Psoas muscle (tissue), 7 donors: ENCODE measurements at regions not wholly inside any gene's neighbourhood (a gene's known extent, or its start where the extent isn't known, plus 50 kb on each side); places are given as distances from the start of the nearest gene placed in this dataset.

Experiments used
- ATAC-seq, 4 donors: fragments of 200-7000 bp; cut with Tn5 transposase; one replicate each; pipeline ENCODE4 v1.9.1; 2020; ENCODE audit warnings: moderate library complexity in 3 of 4, mild to moderate bottlenecking in 2 of 4
- DNase-seq, 2 donors: peaks; one replicate each; pipeline ENCODE4 v3.0.0-alpha.2; 2020
- H3K27ac ChIP-seq: fragments of 200-600 bp; one replicate; pipeline ENCODE4 v1.8.0; 2022
- H3K27me3 ChIP-seq, 3 donors: fragments of 200-600 bp in 1 of 3; one replicate each; pipeline versions ENCODE4 v1.6.1 to v1.8.0; 2013 to 2022; ENCODE audit warnings: low read length in 2 of 3, mild to moderate bottlenecking in 2 of 3, moderate library complexity in 1 of 3; ENCODE audit not compliant: insufficient read depth in 3 of 3
- H3K36me3 ChIP-seq, 2 donors: fragments of 200-600 bp in 1 of 2; one replicate each; pipeline versions ENCODE4 v1.6.1 to v1.8.0; 2013 to 2022; ENCODE audit warnings: low read depth in 1 of 2, mild to moderate bottlenecking in 1 of 2, moderate library complexity in 1 of 2; ENCODE audit not compliant: insufficient read depth in 1 of 2
- H3K4me1 ChIP-seq: fragments of 200-600 bp; one replicate; pipeline ENCODE4 v1.8.0; 2022
- H3K4me3 ChIP-seq: fragments of 200-600 bp; one replicate; pipeline ENCODE4 v1.8.0; 2022; ENCODE audit warnings: mild to moderate bottlenecking
- H3K9me3 ChIP-seq: fragments of 200-600 bp; one replicate; pipeline ENCODE4 v1.8.0; 2022
- WGBS, 3 donors: extraction: QIAGEN DNeasy Blood & Tissue Kit; methylation state at CpG; one replicate each; pipeline versions ENCODE4 v1.1.6 to v1.1.7; 2013; 5-methylcytosine and 5-hydroxymethylcytosine counted together
- intact Hi-C, 2 donors: fragments of 100-400 bp; cut with DNase I; formaldehyde crosslinking; loops; one replicate each; pipeline versions ENCODE4 v1.11.0 to v1.14.2; 2022
- TF ChIP-seq, protein P1 (sequence below): fragments of 200-600 bp; IDR thresholded peaks from one replicate; pipeline ENCODE4 v1.8.0; 2022; ENCODE audit warnings: antibody characterized with exemption
- donor health status: healthy with polysubstance abuse.
- donor health status: DM: no; HTN: no; CAD: no; lungs with moderate emphysema.
- donor health status: Bipolar disorder and iron deficiency.
- donor health status: healthy.
- donor health status: DM: yes; HTN: yes; CAD: no.
- donor health status: DM: no; HTN: no; CAD: no.
- donor health status: DM: yes; HTN: yes; CAD: no.

DNA sequence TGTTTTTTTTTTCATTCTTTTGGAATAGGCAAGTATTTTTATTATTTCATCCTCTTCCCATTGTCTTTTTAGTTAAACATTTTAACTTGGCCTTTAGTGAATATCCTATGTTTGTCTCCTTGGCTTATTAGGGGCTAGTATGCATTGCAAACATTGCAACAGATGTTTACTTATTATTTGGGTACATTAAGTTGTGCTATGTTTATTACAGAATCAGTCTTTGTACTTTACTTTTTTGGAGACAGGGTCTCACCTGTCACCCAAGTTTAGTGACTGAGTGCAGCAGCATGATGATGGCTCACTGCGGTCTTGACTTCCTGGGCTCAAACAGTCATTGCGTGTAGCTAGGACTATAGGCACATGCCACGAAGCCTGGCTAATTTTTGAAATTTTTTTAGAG, 51.1 kb upstream of the NUDT6 start:
- TF ChIP-seq, protein P1, sequence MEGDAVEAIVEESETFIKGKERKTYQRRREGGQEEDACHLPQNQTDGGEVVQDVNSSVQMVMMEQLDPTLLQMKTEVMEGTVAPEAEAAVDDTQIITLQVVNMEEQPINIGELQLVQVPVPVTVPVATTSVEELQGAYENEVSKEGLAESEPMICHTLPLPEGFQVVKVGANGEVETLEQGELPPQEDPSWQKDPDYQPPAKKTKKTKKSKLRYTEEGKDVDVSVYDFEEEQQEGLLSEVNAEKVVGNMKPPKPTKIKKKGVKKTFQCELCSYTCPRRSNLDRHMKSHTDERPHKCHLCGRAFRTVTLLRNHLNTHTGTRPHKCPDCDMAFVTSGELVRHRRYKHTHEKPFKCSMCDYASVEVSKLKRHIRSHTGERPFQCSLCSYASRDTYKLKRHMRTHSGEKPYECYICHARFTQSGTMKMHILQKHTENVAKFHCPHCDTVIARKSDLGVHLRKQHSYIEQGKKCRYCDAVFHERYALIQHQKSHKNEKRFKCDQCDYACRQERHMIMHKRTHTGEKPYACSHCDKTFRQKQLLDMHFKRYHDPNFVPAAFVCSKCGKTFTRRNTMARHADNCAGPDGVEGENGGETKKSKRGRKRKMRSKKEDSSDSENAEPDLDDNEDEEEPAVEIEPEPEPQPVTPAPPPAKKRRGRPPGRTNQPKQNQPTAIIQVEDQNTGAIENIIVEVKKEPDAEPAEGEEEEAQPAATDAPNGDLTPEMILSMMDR = no peak
- Histone ChIP-seq H3K4me1 (no peaks in the 10 kb centered on the region), H3K9me3 (no peaks in the 10 kb centered on the region), H3K4me3 (no peak overlapping the region), H3K36me3 (peaks cover 4 to 12% of the 10 kb centered on the region in 2 donors), H3K27ac (no peak overlapping the region), H3K27me3 (no peaks in the 10 kb centered on the region)
- intact Hi-C loops = no loop called here
- ATAC-seq = no peak
- WGBS, 3 donors = 83 to 98% (median 95%) methylated on average over 3 of the region's 3 CpGs
- no peak for DNase-seq

DNA sequence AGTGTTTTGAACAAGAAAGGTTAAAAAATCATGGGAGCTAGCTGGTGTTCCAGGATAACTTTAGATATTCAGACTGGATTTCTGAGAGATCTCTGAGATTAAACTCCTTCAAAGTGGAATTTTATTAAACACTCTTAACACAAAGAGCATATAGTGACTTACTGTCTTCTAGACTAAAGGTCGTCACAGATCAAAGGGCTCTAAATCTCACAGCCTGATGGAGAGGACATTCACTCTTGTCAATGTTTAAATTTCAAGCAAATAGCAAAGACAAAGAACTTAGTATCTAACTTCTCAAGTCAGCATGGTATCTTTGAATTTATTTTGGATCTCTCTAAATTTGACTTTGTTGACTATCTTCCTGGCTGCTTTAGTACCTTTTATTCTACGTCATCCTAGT, 53.7 kb upstream of the NUDT6 start:
- Histone ChIP-seq H3K9me3 (peaks cover 3% of the 10 kb centered on the region), H3K4me1 (no peaks in the 10 kb centered on the region), H3K27me3 (no peaks in the 10 kb centered on the region), H3K4me3 (no peak overlapping the region), H3K36me3 (peaks cover 4 to 28% of the 10 kb centered on the region in 2 donors), H3K27ac (no peak overlapping the region)
- DNase-seq = no peak
- TF ChIP-seq, protein P1 = no peak
- WGBS, 3 donors = 95 to 97% (median 96%) methylated on average over 2 of the region's 2 CpGs
- ATAC-seq = no peak
- intact Hi-C loops = no loop called here

DNA sequence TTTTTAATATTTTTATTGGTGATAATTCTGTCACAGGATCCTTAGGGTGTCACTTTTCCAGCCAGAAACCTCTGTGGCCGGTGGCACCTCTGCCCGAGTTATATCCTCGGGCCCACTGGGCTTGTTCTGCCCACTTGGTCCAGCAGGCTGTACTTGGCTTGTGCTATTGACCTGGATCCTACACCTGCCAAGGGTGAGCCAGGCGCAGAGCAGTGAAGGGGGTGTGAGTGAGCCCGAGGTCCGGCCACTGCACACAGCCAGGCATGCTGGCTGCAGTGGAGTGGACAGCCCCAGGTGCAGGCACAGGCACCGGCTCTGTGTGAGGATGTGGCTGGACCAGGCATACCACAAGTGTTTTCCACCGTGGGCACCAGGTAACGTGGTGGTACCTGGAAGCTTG, 54.7 kb upstream of the NUDT6 start:
- Histone ChIP-seq H3K27me3 (no peaks in the 10 kb centered on the region), H3K36me3 (peaks cover 4 to 28% of the 10 kb centered on the region in 2 donors), H3K4me1 (no peaks in the 10 kb centered on the region), H3K4me3 (no peak overlapping the region), H3K27ac (no peak overlapping the region), H3K9me3 (peaks cover 3% of the 10 kb centered on the region)
- intact Hi-C loops = no loop called here
- WGBS, 3 donors = 97 to 98% (median 98%) methylated on average over 9 of the region's 9 CpGs
- DNase-seq (no peak), ATAC-seq (no peak)
- TF ChIP-seq, protein P1 = no peak

DNA sequence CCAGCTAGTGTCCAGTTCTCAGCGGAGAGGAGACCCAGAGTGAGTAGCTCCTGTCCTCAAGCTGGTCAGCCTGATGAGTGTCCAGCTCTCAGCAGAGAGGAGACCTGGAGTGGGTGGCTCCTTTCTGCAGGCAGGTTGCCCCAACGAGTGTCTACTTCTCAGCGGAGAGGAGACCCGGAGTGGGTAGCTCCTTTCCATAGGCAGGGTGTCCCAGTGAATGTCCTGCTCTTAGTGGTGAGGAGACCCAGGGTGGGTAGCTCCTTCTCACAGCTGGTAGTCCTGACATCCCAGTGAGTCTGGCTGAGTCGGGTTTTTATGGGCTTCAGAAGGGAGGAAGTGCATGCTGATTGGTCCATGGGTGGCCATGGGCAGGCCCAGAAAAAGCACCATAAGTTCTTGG, 55.7 kb upstream of the NUDT6 start:
- Histone ChIP-seq H3K4me1 (no peaks in the 10 kb centered on the region), H3K27me3 (no peaks in the 10 kb centered on the region), H3K9me3 (peaks cover 3% of the 10 kb centered on the region), H3K27ac (no peak overlapping the region), H3K36me3 (peaks cover 4 to 28% of the 10 kb centered on the region in 2 donors), H3K4me3 (no peak overlapping the region)
- no peak for DNase-seq
- TF ChIP-seq, protein P1 = no peak
- WGBS, 3 donors = 93 to 99% (median 94%) methylated on average over 5 of the region's 5 CpGs
- intact Hi-C loops = no loop called here
- ATAC-seq = no peak

DNA sequence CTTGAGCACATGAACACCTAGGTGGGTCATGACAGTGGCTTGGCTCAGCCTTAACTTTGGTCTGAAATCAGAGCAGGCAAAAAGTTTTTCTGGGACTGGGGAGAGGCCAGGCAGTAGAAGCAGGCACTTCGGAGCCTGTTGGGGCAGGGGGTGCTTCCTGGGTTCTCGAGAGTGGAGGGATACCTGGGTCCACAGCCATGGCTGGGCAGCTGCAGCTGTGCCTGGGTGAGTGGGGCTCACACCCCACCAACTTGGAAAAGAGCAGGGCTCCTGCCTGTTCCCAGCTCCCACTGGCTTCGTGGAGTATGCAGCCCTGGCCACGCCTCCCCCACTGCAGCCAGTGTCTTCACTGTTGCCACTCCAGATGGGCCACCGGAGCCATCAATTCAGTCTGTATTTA, 56.4 kb upstream of the NUDT6 start:
- DNase-seq (no peak), ATAC-seq (no peak)
- 97 to 98% (median 97%) methylated on average over 5 of the region's 5 CpGs for WGBS, 3 donors
- intact Hi-C loops = no loop called here
- peaks cover 3% of the 10 kb centered on the region for H3K9me3 ChIP-seq
- H3K27ac ChIP-seq = no peak overlapping the region
- peaks cover 4 to 28% of the 10 kb centered on the region in 2 donors for H3K36me3 ChIP-seq
- no peak overlapping the region for H3K4me3 ChIP-seq
- no peaks in the 10 kb centered on the region for H3K27me3 ChIP-seq
- TF ChIP-seq, protein P1 = no peak
- H3K4me1 ChIP-seq = no peaks in the 10 kb centered on the region
